ENCODE measurements at regions not wholly inside any gene's neighbourhood (a gene's known extent, or its start where the extent isn't known, plus 50 kb on each side); places are given as distances from the start of the nearest gene placed in this dataset.

DNA sequence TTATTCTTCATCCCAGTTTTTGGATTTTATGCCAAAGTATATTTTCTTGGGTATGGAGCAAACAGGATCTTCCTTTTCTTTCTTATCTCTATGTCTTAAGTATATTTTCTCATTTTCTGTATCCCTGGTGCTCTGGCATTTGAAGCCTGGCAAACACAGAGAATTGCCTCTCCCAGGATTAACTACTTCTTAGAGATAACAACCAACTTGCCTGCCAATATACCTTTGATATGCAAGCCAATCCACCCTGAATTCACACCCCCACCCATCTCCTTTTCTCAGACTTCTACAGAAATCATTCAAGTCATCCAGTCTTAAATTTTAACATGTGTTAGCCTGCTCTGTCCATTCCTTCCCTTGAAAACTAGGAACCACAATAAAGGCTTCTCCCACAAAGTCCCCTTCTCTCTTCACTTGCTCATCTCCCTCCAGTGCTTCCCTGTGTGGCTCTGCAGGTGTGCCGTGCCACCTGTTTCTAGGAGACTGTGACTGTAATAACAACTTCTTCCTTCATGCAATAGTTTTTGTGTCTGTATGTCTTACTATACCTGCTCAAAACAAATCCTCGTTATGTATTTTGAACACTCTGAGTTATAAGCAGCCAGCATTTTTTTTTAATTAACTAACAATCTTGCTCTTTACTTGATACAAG, 649.7 kb upstream of the RIOK2 start:
- no peak for DNase-seq (ENCODE audit: low read depth in 4 of 4, low spot score in 3 of 4)

DNA sequence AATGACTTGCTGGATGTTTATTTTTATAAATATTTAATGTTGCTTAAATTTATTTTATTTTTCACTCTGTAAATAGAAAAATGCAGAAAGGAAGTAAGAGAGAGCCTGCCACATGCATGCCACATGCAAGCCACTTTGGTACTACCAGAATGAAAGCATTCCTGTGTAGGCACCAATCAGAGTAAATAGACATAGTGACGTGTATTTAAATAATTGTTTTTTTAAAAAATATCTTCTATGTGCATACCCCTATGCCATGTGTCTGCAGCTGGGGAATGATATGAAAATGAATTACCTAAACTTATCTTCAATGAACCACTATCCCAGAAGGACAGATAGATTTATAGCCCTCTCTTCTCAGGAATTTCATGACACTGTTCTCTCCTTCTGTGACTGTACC, 651.5 kb upstream of the RIOK2 start:
- no peak for DNase-seq (ENCODE audit: low read depth in 4 of 4, low spot score in 3 of 4)

DNA sequence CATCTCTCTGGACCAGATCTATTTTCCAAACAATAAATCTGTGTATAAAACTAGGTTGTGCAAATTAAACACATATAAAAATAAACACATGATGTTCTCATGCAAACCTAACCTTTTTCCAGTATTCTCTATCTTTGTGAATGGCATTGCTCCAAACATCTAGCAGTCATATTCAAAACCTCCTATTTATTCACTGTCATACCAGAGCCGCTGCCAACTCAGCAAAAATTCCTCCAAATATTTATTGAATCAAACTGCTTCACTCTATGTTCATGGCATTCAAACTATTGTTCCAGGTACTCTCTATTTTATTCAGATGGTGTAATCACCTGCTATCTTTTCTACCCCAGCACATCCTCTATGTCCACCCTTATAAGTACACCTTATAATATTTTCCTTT, 652.1 kb upstream of the RIOK2 start:
- no peak for DNase-seq (ENCODE audit: low read depth in 4 of 4, low spot score in 3 of 4)

DNA sequence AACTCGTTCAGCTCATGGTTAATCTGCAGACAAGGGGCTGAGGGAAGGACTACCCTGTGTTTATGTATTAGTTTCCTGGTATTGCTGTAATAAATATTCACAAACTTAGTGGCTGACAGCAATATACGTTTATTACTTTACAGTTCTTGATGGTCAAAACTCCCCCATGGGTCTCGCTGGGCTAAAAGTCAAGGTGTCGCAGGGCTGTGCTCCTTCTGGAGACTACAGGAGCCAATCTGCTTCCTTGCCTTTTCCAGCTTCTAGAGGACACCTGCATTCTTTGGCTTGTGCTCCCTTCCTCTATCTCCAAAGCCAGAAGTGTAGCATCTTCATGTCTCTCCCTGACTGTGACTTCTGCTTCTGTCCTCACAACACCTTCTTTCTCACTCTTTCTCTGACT, 653.8 kb upstream of the RIOK2 start:
- DNase-seq (ENCODE audit: low read depth in 4 of 4, low spot score in 3 of 4): no peak

DNA sequence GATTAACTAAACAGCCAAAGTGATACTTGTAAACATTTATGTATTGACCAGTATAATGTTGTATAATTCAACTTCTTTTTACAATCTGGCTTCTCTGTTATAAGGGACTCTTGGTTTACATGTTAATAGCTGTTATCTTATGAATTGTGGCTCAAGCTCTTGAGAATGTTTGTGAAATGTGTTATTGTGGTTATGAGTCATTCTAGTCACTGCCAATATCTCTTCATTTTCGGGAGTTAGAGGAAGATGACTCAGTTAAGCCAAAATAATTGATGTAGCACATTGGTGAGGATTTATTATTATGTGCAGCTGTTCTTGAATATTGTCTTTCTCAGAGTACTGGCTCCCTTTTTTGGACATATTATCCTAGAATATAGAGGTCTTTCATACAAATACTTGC, 655.2 kb upstream of the RIOK2 start:
- no peak for DNase-seq (ENCODE audit: low read depth in 4 of 4, low spot score in 3 of 4)

DNA sequence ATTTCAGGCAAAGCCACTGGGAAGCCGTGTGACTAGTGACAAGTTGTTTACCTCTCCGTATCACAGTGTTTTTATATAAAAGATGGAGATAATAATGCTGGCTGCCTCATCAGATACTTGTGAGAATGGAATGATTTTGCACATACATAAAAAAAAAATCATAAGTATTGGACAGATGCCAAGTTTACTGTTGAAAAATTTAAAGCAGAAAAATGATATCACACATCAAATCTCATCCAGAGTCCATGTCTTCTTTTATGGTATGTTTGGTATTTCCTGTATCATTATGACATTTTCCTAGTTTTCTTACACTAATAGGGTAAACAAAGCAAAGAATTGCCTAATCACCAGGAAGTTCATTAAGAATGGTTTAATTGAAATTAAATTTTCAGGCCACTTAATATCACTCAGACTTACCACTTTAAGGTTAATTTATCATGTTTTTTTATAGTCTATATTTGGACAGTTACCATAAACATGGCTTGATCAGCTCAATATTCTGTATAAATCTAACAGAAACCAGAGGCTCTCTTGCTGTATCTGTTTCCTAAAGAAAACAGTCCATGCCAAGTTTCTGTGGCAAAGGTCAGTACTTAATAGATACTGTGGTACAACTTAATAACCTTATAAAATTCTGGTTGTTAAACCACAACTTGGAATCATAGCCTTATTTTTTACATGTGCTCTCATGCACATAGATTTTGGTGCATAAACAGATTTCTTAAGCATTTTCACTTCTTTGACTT, 656.5 kb upstream of the RIOK2 start:
- DNase-seq (ENCODE audit: low read depth in 4 of 4, low spot score in 3 of 4): no peak

DNA sequence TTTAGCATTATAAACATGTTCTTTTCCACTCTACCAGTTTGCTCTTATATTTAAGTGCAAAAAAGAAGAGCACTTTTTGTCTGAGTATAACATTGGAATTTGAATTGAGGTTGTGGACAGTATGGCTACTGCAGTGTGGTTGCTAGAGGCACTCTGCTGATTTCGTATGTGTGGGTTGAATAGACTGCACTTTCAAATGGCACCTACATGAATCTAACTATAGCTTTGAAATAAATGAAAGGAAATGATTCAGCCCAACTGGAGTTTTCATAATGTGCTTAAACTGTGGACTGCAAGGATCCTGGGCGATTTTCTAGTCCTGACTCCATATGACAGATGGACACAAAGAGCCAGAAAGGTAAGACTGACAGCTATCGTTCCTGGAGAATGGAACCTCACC, 657.6 kb upstream of the RIOK2 start:
- no peak for DNase-seq (ENCODE audit: low read depth in 4 of 4, low spot score in 3 of 4)

DNA sequence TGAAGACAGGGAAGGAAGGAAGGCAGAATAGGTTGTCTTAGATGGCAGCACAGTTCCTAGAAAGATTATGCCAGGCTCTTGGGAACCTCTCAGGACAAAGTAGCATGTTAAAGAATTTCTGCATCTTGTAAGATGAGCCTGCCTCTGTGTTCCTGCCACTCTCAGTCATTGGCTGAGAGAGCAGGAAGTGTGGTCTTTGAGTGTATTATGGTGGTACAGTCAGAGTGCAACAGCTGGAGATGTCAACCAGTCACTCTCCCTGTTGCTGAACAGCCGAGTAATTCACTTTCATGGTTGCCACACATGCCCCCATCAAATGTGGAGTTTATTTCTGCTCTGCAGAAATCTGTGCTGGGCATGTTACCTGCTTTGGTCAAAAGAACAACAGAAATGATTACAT, 659.6 kb upstream of the RIOK2 start:
- DNase-seq (ENCODE audit: low read depth in 4 of 4, low spot score in 3 of 4): no peak

DNA sequence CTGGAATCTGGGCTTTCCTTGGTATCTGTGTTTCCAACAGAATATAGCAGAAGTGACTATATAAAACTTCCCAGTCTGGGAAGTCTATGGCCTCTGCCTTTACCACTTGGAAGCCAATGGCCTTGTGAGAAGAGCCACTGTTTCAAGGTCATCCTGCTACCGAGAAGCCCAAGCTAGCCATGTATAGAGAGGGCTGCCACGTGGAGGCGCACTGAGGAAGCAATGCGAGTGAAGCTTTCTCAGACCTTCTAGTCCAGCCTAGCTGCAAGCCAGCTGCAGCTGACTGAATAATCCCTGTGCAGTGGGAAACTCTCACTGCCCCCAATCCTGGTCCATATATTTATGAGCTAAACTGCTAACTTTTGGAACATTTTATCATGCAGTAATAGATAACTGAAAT, 661.8 kb upstream of the RIOK2 start:
- no peak for DNase-seq (ENCODE audit: low read depth in 4 of 4, low spot score in 3 of 4)

DNA sequence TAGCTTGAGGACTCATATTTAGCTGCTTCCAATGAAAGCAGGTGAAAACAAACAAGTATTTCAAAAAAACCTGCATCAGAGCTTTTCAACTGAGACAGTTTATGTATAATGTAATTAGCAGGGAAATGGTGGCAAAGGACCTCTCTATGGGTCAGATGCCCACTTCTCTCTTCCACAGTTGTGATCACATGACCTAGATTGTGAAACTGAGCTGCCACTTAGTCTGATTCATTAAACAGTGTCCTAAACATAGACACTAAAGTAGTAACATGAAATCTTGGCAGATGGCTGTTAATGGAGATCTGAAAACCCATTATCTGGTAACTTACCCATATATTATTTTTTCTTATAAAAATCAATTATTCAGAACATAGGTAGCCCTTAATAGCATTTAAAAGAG, 663.6 kb upstream of the RIOK2 start:
- no peak for DNase-seq (ENCODE audit: low read depth in 4 of 4, low spot score in 3 of 4)

DNA sequence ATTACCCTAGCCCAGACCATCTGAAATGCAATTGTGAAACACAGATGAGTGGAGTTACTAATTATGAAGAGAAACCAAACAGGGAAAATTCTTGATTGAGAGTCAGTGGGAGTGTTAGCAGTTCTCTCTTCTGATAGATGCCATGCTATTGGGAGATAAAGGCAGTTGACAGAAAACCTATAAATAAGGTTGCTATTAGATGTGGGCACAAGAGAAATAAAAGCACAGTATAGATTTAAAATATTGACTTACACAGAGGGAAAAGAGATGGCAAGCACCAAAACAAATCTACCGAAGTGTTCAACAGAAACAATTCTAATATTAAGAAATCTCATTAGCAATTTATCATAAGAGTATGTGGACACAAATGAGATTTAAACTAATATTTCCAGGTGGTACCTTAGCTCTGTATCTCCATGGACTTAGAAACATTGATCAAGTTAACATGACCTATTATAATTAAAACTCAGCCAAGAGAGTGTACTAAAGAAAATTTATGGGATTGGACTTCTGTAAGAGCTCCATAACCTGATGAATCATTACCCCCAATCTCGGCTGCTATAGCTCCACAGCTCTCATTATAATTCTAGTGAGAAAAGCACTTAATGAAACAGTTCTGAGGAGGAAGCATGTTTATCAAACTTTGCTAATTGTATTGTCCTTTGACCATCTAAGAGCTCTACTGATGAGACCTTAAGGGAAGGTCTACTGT, 665.0 kb upstream of the RIOK2 start:
- no peak for DNase-seq (ENCODE audit: low read depth in 4 of 4, low spot score in 3 of 4)

DNA sequence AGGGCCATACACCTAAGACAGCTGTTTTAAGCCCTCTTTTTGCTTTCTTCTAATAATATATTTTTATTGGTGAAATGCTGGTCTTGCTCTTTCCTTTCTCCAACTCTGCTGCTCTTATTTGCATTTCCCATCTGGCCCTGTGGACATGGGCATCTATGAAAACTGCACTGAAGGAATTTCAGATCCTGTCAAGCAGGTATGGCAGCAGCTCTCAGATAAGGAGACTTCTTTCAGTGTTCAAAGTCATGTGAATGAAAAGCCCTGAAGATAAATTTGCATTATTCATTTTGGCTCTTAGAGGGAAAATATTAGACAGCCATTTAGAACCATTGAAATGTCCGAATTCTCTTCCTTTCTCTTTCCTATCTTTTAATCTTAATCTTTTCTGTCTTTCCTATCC, 668.0 kb upstream of the RIOK2 start:
- DNase-seq (ENCODE audit: low read depth in 4 of 4, low spot score in 3 of 4): no peak

DNA sequence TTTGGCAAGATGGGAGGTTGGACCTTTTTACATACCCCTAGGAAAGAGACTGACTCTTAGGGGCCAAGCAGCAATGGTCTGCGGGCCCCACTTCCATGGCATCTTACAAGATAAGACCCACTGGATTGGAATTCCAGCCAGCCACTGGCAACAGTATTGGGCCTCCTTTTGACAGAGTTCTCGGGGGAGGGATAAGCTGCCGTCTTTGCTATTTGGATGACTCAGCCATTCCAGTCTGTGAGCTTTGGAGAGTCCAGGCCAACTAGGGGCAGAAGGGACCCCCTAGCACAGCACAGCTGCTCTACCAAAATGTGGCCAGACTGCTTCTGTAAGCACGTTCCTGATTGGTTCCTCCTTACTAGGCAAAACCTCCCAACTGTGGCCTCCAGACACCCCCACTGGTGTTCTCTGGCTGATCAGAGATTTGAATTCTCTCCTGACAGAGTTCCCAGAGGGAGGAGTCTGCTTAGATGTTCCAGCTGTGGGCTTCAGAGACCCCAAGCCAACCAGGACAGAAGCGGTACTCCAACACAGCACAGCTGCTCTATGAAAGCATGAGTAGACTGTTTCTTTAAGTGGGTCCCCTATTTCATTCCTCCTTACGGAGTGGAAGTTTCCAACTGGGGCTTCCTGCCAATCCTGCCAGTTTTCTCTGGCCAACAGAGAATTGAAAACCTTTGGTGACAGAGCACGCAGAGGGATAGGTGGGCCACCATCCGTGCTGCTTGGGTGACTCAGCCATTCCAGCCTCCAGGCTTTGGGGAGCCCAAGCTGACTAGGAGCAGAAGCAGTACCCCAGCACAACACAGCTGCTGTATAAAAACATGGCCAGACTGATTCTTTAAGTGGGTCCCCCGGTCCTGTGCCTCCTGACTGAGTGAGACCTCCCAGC, 672.1 kb upstream of the RIOK2 start:
- DNase-seq (ENCODE audit: low read depth in 4 of 4, low spot score in 3 of 4): no peak

DNA sequence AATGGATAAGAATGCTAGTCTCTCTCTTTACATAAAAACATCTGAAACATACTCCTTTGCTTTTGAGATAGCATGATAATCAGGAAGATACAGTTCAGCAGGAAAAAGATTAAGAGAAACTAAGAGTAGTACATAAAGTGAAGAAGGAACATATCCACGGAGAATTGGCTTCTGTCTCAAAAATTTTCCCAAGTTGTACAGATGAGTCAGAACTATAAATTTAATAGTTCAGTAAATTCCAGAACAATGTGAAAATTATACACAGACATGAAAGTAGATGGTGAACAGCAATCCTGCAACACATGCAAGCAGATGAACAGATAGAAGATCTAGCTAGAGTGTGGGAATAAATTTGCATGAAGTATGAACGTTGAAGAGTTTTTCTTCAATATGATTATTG, 691.4 kb upstream of the RIOK2 start:
- no peak for DNase-seq (ENCODE audit: low read depth in 4 of 4, low spot score in 3 of 4)

DNA sequence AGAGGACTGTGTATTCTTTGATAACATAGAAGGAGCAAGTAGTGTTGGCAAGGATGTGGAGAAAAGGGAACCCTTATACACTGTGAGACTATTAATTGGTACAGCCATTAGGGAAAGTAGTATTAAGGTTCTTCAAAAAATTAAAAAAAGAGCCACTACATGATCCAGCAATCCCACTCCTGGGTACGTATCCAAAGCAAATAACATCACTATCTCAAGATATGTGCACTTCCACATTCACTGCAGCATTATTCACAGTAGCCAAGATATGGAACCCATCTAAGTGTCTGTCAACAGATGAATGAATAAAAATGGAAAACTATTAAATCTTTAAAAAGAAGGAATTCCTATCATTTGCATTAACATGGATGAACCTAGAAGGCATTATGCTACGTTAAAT, 693.2 kb upstream of the RIOK2 start:
- DNase-seq (ENCODE audit: low read depth in 4 of 4, low spot score in 3 of 4): no peak

DNA sequence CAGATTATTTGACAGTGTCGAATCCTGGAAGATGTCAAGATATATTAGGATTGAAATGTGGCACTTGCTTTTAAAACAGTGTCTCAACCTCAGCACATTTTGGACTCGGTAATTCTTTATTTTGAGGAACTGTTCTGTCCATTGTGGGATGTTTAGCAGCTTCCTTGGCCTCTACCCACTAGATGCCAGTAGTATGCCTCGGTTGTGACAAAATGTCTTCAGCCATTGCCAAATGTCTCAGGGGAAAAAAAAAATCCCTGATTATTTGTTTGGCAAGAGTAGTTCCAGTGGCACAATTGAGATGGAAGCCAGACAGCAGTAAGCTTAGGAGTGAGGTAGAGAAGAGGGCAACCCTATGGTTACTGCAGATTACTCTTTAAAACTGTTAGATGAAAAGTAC, 694.5 kb upstream of the RIOK2 start:
- no peak for DNase-seq (ENCODE audit: low read depth in 4 of 4, low spot score in 3 of 4)

DNA sequence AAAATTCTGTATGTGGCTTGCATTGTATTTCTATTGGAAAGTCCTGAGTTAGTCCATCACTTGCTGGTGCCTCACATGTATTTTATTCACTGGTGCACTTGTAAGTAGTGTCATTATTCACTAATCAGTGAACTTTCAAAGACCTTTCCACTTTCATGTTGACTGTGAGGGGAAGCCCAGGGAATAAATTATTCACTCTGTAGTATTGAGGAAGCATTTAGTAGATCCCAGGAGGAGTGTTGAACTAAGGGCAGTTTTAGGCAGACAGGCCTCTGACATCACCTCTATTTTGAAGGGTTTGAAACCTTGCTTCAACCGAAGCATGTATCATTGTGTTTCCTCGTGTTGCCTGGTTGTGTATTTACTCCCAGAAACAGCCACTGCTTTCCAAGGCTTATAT, 705.4 kb upstream of the RIOK2 start:
- no peak for DNase-seq (ENCODE audit: low read depth in 4 of 4, low spot score in 3 of 4)

DNA sequence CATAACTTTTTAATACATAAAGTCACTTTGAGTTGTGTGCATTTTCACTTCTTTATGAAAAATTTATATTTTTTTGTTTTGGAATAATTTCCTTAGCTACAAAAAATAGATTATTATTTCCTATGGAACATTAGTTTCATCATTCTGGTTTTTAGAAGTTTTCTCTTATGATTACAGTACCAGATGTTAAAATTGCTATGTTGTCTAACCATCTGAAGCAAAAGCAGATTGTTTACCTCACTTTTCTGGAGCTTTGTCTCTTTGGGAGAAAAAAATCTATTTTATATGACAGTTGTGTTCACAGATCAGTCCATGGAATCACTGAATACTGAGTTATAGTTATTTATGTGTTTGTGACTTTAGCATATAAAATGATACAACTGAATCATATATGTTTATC, 708.9 kb upstream of the RIOK2 start:
- DNase-seq (ENCODE audit: low read depth in 4 of 4, low spot score in 3 of 4): no peak

DNA sequence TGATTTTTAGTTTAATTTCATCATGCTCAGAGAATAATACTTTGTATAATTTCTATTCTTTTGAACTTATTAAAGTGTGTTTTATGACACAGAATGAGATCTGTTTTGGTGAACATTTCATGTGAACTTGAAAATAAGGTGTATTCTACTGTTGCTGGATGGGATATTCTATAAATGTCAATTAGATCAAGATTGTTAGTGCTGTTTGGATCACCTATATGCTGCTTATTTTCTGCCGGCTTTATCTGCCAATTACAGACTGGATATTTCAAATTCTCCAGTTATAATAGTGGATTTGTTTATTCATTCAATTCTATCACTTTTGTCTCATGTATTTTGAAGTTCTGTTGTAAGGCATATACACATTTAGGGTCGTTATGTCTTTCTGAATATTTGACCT, 720.7 kb upstream of the RIOK2 start:
- DNase-seq (ENCODE audit: low read depth in 4 of 4, low spot score in 3 of 4): no peak

DNA sequence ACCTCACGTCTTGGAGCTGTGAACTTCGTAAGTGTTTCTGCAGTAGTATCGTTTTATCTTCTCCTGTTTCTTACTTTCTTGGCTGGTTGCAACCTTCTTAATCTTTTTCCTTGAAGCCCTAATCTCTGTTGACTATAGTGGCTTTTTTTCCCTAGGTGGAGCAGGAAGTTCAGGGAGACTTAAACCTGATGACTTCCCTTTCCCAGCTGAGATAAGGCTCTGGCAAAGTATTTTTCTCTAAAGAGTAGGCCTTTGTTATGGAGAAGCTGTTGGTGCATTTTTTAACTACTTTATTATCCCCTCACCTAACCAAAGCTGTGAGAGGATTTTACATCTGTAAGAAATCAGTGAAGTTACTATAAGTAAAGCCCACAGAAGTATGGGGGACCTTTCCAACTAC, 723.1 kb upstream of the RIOK2 start:
- no peak for DNase-seq (ENCODE audit: low read depth in 4 of 4, low spot score in 3 of 4)

Measured in right renal pelvis (tissue), 4 donors.